ENCODE measurements at regions not wholly inside any gene's neighbourhood (a gene's known extent, or its start where the extent isn't known, plus 50 kb on each side); places are given as distances from the start of the nearest gene placed in this dataset.
"Not testable (repeated sequence)": the region's sequence is repeated elsewhere in the genome, so short reads cannot be mapped to it uniquely, and the experiment has no call there.

DNA sequence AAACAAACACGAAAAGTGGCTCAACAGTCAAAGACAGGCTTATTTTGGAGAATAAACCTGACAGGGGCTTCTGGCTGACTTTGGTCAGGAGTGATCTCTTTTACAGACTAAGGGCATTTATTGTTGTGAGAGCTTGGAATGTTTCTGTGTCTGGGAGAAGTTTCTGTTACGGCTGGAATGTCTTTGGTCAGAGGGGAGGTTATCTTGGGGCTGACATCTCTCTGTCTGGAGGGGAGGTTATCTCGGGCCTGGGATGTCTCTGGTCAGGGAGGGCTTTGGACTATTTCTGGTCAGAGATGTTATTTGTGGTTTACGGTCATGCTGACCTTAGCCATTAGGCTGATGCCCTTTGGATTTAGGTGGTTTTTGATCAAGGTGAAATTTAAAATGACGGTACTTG, 345.5 kb upstream of the FSIP2 start:
- H3K4me1 ChIP-seq: no peaks in the 10 kb centered on the region
- H3K36me3 ChIP-seq: no peaks in the 10 kb centered on the region
- TF ChIP-seq CTCF (IDR thresholded peaks at IDR 0.05) (no peak), POLR2A (IDR thresholded peaks at IDR 0.05) (no peak)
- H3K4me3 ChIP-seq: no peak overlapping the region
- DNase-seq (no peak), ATAC-seq (no peak)
- H3K27ac ChIP-seq: no peak overlapping the region
- WGBS (ENCODE audit: insufficient coverage, low coverage, low lambda C conversion rate, missing lambda C conversion rate): 43% methylated on average over 4 of the region's 5 CpGs
- H3K9me3 ChIP-seq: no peaks in the 10 kb centered on the region
- no peaks in the 10 kb centered on the region for H3K27me3 ChIP-seq
- intact Hi-C loops (cut with DNase I): no loop called here

DNA sequence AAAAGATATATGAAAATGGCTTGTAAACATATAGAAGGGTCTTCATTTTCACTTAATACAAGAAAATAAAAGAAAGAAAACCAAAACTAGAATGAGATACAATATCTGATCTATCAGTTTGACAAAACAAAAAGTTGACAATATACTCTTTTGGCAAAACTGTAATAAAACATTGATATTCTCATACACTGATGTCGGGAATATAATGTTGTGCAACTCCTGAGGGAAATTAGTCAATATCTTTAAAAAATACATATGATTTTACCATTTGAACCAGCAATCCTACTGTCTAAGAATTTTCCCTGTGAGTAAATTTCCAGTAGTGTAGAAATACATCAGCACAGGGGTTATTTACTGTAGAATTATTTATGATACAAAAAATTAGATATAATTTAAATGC, 336.1 kb upstream of the FSIP2 start:
- Histone ChIP-seq H3K9me3 (no peaks in the 10 kb centered on the region), H3K36me3 (no peaks in the 10 kb centered on the region), H3K4me1 (no peaks in the 10 kb centered on the region), H3K27me3 (no peaks in the 10 kb centered on the region), H3K27ac (no peak overlapping the region), H3K4me3 (no peak overlapping the region)
- no peak for DNase-seq
- no peak for ATAC-seq
- TF ChIP-seq CTCF (IDR thresholded peaks at IDR 0.05): no peak
- no peak for TF ChIP-seq POLR2A (IDR thresholded peaks at IDR 0.05)
- intact Hi-C loops (cut with DNase I): no loop called here
- WGBS (ENCODE audit: insufficient coverage, low coverage, low lambda C conversion rate, missing lambda C conversion rate): 41% methylated on average over 1 of the region's 1 CpG

- H3K36me3 ChIP-seq: no peaks in the 10 kb centered on the region
- intact Hi-C loops (cut with DNase I): no loop called here
- H3K27ac ChIP-seq: no peak overlapping the region
- ATAC-seq (no peak), DNase-seq (no peak)
- no peaks in the 10 kb centered on the region for H3K9me3 ChIP-seq
- H3K27me3 ChIP-seq: no peaks in the 10 kb centered on the region
- no peaks in the 10 kb centered on the region for H3K4me1 ChIP-seq
- no peak overlapping the region for H3K4me3 ChIP-seq
- TF ChIP-seq POLR2A (IDR thresholded peaks at IDR 0.05): no peak
- TF ChIP-seq CTCF (IDR thresholded peaks at IDR 0.05): no peak
- 28% methylated on average over 2 of the region's 2 CpGs for WGBS (ENCODE audit: insufficient coverage, low coverage, low lambda C conversion rate, missing lambda C conversion rate)
Observed at GRCh38 chr2:185404578-185404977, 334.0 kb upstream of the FSIP2 start.

GRCh38 chr2:185417111-185417510, 321.5 kb upstream of the FSIP2 start:
- H3K9me3 ChIP-seq: no peaks in the 10 kb centered on the region
- no peak overlapping the region for H3K4me3 ChIP-seq
- DNase-seq (no peak), ATAC-seq (no peak)
- 88% methylated on average over 3 of the region's 3 CpGs for WGBS (ENCODE audit: insufficient coverage, low coverage, low lambda C conversion rate, missing lambda C conversion rate)
- H3K4me1 ChIP-seq: no peaks in the 10 kb centered on the region
- TF ChIP-seq CTCF (IDR thresholded peaks at IDR 0.05) (no peak), POLR2A (IDR thresholded peaks at IDR 0.05) (no peak)
- H3K27me3 ChIP-seq: no peaks in the 10 kb centered on the region
- no peak overlapping the region for H3K27ac ChIP-seq
- no peaks in the 10 kb centered on the region for H3K36me3 ChIP-seq
- intact Hi-C loops (cut with DNase I): no loop called here

DNA sequence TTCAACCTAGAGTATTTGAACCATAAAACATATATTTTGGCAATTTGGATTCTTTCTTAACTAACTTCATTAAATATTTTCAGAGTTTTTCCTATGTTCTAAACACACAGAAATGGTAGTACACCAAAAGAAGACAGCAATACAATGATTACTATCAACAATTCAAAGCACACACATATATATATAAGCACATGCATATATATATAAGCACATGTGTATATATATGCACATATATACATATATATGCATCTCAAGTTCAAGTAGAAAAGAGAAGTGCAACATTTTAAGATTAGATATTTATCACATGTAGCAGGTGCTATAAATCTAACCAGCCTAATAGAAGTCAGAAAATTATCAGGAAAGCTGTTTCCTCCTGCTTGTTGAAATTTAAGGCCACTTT, 320.9 kb upstream of the FSIP2 start:
- H3K27me3 ChIP-seq: no peaks in the 10 kb centered on the region
- ATAC-seq: no peak
- no peaks in the 10 kb centered on the region for H3K4me1 ChIP-seq
- no peak overlapping the region for H3K4me3 ChIP-seq
- H3K27ac ChIP-seq: no peak overlapping the region
- no peak for DNase-seq
- H3K36me3 ChIP-seq: no peaks in the 10 kb centered on the region
- TF ChIP-seq CTCF (IDR thresholded peaks at IDR 0.05) (no peak), POLR2A (IDR thresholded peaks at IDR 0.05) (no peak)
- no peaks in the 10 kb centered on the region for H3K9me3 ChIP-seq
- intact Hi-C loops (cut with DNase I): no loop called here

- H3K36me3 ChIP-seq; intact Hi-C loops (cut with DNase I); H3K27me3 ChIP-seq; H3K9me3 ChIP-seq; H3K4me1 ChIP-seq; H3K27ac ChIP-seq; DNase-seq; ATAC-seq: not testable (repeated sequence)
- peak overlapping the region in 1 of 3 donors; percentile 33 for H3K4me3 ChIP-seq
- WGBS (ENCODE audit: insufficient coverage, low coverage, low lambda C conversion rate, missing lambda C conversion rate): 56% methylated on average over 20 of the region's 33 CpGs
Observed at GRCh38 chr2:185424958-185425629, 313.5 kb upstream of the FSIP2 start.
